ENCODE measurements at regions not wholly inside any gene's neighbourhood (a gene's known extent, or its start where the extent isn't known, plus 50 kb on each side); places are given as distances from the start of the nearest gene placed in this dataset.
"Not testable (repeated sequence)": the region's sequence is repeated elsewhere in the genome, so short reads cannot be mapped to it uniquely, and the experiment has no call there.

GRCh38 chr1:797649-798048 lies 111.2 kb upstream of the OR4F16 start:
- DNase-seq; H3K36me3 ChIP-seq (ENCODE audit: control insufficient read depth, insufficient read depth, low read length); H3K27me3 ChIP-seq (replicated peaks; ENCODE audit: control insufficient read depth, insufficient read depth, low read length, poor library complexity, severe bottlenecking); H3K9me3 ChIP-seq (ENCODE audit: control insufficient read depth, low read length); H3K4me3 ChIP-seq (ENCODE audit: insufficient read depth, low read depth, low read length, poor library complexity, severe bottlenecking); H3K27ac ChIP-seq (ENCODE audit: insufficient read depth, low read length, poor library complexity, severe bottlenecking); H3K4me1 ChIP-seq (ENCODE audit: control insufficient read depth, insufficient read depth, low read length, poor library complexity, severe bottlenecking): not testable (repeated sequence)

- not testable (repeated sequence) for H3K36me3 ChIP-seq (ENCODE audit: control insufficient read depth, insufficient read depth, low read length); H3K9me3 ChIP-seq (ENCODE audit: control insufficient read depth, low read length); DNase-seq; H3K4me3 ChIP-seq (ENCODE audit: insufficient read depth, low read depth, low read length, poor library complexity, severe bottlenecking); H3K27me3 ChIP-seq (replicated peaks; ENCODE audit: control insufficient read depth, insufficient read depth, low read length, poor library complexity, severe bottlenecking); H3K4me1 ChIP-seq (ENCODE audit: control insufficient read depth, insufficient read depth, low read length, poor library complexity, severe bottlenecking); H3K27ac ChIP-seq (ENCODE audit: insufficient read depth, low read length, poor library complexity, severe bottlenecking)
Measured at GRCh38 chr1:800397-800796, 113.9 kb upstream of the OR4F16 start.

GRCh38 chr1:804378-805115 lies 118.1 kb upstream of the OR4F16 start:
- not testable (repeated sequence) for H3K9me3 ChIP-seq (ENCODE audit: control insufficient read depth, low read length); DNase-seq; H3K36me3 ChIP-seq (ENCODE audit: control insufficient read depth, insufficient read depth, low read length); H3K4me1 ChIP-seq (ENCODE audit: control insufficient read depth, insufficient read depth, low read length, poor library complexity, severe bottlenecking); H3K27ac ChIP-seq (ENCODE audit: insufficient read depth, low read length, poor library complexity, severe bottlenecking); H3K27me3 ChIP-seq (replicated peaks; ENCODE audit: control insufficient read depth, insufficient read depth, low read length, poor library complexity, severe bottlenecking); H3K4me3 ChIP-seq (ENCODE audit: insufficient read depth, low read depth, low read length, poor library complexity, severe bottlenecking)

- H3K9me3 ChIP-seq (ENCODE audit: control insufficient read depth, low read length); H3K4me3 ChIP-seq (ENCODE audit: insufficient read depth, low read depth, low read length, poor library complexity, severe bottlenecking); DNase-seq: not testable (repeated sequence)
Measured at GRCh38 chr1:805310-805709, 118.4 kb upstream of the SAMD11 start.

GRCh38 chr1:807066-807465 lies 116.7 kb upstream of the SAMD11 start:
- H3K4me1 ChIP-seq (ENCODE audit: control insufficient read depth, insufficient read depth, low read length, poor library complexity, severe bottlenecking); H3K27me3 ChIP-seq (replicated peaks; ENCODE audit: control insufficient read depth, insufficient read depth, low read length, poor library complexity, severe bottlenecking); H3K36me3 ChIP-seq (ENCODE audit: control insufficient read depth, insufficient read depth, low read length); DNase-seq; H3K27ac ChIP-seq (ENCODE audit: insufficient read depth, low read length, poor library complexity, severe bottlenecking); H3K4me3 ChIP-seq (ENCODE audit: insufficient read depth, low read depth, low read length, poor library complexity, severe bottlenecking); H3K9me3 ChIP-seq (ENCODE audit: control insufficient read depth, low read length): not testable (repeated sequence)

More at GRCh38 chr1:805310-805709, 118.4 kb upstream of the SAMD11 start:
- not testable (repeated sequence) for H3K27me3 ChIP-seq (replicated peaks; ENCODE audit: control insufficient read depth, insufficient read depth, low read length, poor library complexity, severe bottlenecking); H3K36me3 ChIP-seq (ENCODE audit: control insufficient read depth, insufficient read depth, low read length); H3K4me1 ChIP-seq (ENCODE audit: control insufficient read depth, insufficient read depth, low read length, poor library complexity, severe bottlenecking); H3K27ac ChIP-seq (ENCODE audit: insufficient read depth, low read length, poor library complexity, severe bottlenecking)

- H3K9me3 ChIP-seq (ENCODE audit: control insufficient read depth, low read length); H3K4me1 ChIP-seq (ENCODE audit: control insufficient read depth, insufficient read depth, low read length, poor library complexity, severe bottlenecking); DNase-seq; H3K27ac ChIP-seq (ENCODE audit: insufficient read depth, low read length, poor library complexity, severe bottlenecking); H3K4me3 ChIP-seq (ENCODE audit: insufficient read depth, low read depth, low read length, poor library complexity, severe bottlenecking); H3K27me3 ChIP-seq (replicated peaks; ENCODE audit: control insufficient read depth, insufficient read depth, low read length, poor library complexity, severe bottlenecking); H3K36me3 ChIP-seq (ENCODE audit: control insufficient read depth, insufficient read depth, low read length): not testable (repeated sequence)
Measured at GRCh38 chr1:807699-808390, 115.9 kb upstream of the SAMD11 start.

- not testable (repeated sequence) for H3K27me3 ChIP-seq (replicated peaks; ENCODE audit: control insufficient read depth, insufficient read depth, low read length, poor library complexity, severe bottlenecking); H3K4me3 ChIP-seq (ENCODE audit: insufficient read depth, low read depth, low read length, poor library complexity, severe bottlenecking); H3K27ac ChIP-seq (ENCODE audit: insufficient read depth, low read length, poor library complexity, severe bottlenecking); H3K4me1 ChIP-seq (ENCODE audit: control insufficient read depth, insufficient read depth, low read length, poor library complexity, severe bottlenecking); H3K9me3 ChIP-seq (ENCODE audit: control insufficient read depth, low read length); DNase-seq; H3K36me3 ChIP-seq (ENCODE audit: control insufficient read depth, insufficient read depth, low read length)
Measured at GRCh38 chr1:810949-811348, 112.8 kb upstream of the SAMD11 start.

- H3K4me3 ChIP-seq (ENCODE audit: insufficient read depth, low read depth, low read length, poor library complexity, severe bottlenecking); H3K4me1 ChIP-seq (ENCODE audit: control insufficient read depth, insufficient read depth, low read length, poor library complexity, severe bottlenecking); H3K36me3 ChIP-seq (ENCODE audit: control insufficient read depth, insufficient read depth, low read length); H3K27ac ChIP-seq (ENCODE audit: insufficient read depth, low read length, poor library complexity, severe bottlenecking); H3K27me3 ChIP-seq (replicated peaks; ENCODE audit: control insufficient read depth, insufficient read depth, low read length, poor library complexity, severe bottlenecking); DNase-seq; H3K9me3 ChIP-seq (ENCODE audit: control insufficient read depth, low read length): not testable (repeated sequence)
Measured at GRCh38 chr1:812535-813127, 111.1 kb upstream of the SAMD11 start.

- not testable (repeated sequence) for H3K27me3 ChIP-seq (replicated peaks; ENCODE audit: control insufficient read depth, insufficient read depth, low read length, poor library complexity, severe bottlenecking); H3K4me1 ChIP-seq (ENCODE audit: control insufficient read depth, insufficient read depth, low read length, poor library complexity, severe bottlenecking); H3K36me3 ChIP-seq (ENCODE audit: control insufficient read depth, insufficient read depth, low read length); DNase-seq; H3K4me3 ChIP-seq (ENCODE audit: insufficient read depth, low read depth, low read length, poor library complexity, severe bottlenecking); H3K9me3 ChIP-seq (ENCODE audit: control insufficient read depth, low read length); H3K27ac ChIP-seq (ENCODE audit: insufficient read depth, low read length, poor library complexity, severe bottlenecking)
Measured at GRCh38 chr1:814543-814942, 109.2 kb upstream of the SAMD11 start.

- H3K36me3 ChIP-seq (ENCODE audit: control insufficient read depth, insufficient read depth, low read length); DNase-seq; H3K4me1 ChIP-seq (ENCODE audit: control insufficient read depth, insufficient read depth, low read length, poor library complexity, severe bottlenecking); H3K27ac ChIP-seq (ENCODE audit: insufficient read depth, low read length, poor library complexity, severe bottlenecking); H3K27me3 ChIP-seq (replicated peaks; ENCODE audit: control insufficient read depth, insufficient read depth, low read length, poor library complexity, severe bottlenecking); H3K9me3 ChIP-seq (ENCODE audit: control insufficient read depth, low read length); H3K4me3 ChIP-seq (ENCODE audit: insufficient read depth, low read depth, low read length, poor library complexity, severe bottlenecking): not testable (repeated sequence)
Measured at GRCh38 chr1:815147-815922, 108.4 kb upstream of the SAMD11 start.

All from effector memory CD4-positive, alpha-beta T cell (primary cell).